GM12878 (cell line): ENCODE measurements at regions not wholly inside any gene's neighbourhood (a gene's known extent, or its start where the extent isn't known, plus 50 kb on each side); places are given as distances from the start of the nearest gene placed in this dataset.

Source experiments
- BMI1 ChIP-seq: fragments of 450-650 bp; IDR thresholded peaks from 2 replicates; pipeline ENCODE4 v1.6.1; 2016; ENCODE audit warnings: mild to moderate bottlenecking, moderate library complexity, borderline replicate concordance
- CHD2 ChIP-seq: IDR thresholded peaks from 2 replicates; pipeline ENCODE4 v1.6.1; 2011; ENCODE audit warnings: low read depth, low read length, improper control_type of control experiment, borderline replicate concordance
- ESRRA ChIP-seq: IDR thresholded peaks from 2 replicates; pipeline ENCODE4 v1.6.1; 2012; ENCODE audit warnings: mild to moderate bottlenecking, low read length, improper control_type of control experiment
- GABPA ChIP-seq: IDR thresholded peaks from 2 replicates; pipeline ENCODE4 v1.6.1; 2014; ENCODE audit warnings: antibody characterized with exemption, low read depth, mild to moderate bottlenecking, inconsistent platforms
- PRDM15 ChIP-seq: fragments of 450-650 bp; formaldehyde crosslinking; IDR thresholded peaks from 2 replicates; pipeline ENCODE4 v1.4.0; 2020; ENCODE audit warnings: mild to moderate bottlenecking, moderate library complexity
- SMC3 ChIP-seq: IDR thresholded peaks from 2 replicates; pipeline ENCODE4 v1.6.1; 2011; ENCODE audit warnings: low read length, improper control_type of control experiment, borderline replicate concordance
- ZBTB4 ChIP-seq: fragments of 450-650 bp; formaldehyde crosslinking; IDR thresholded peaks from 2 replicates; pipeline ENCODE4 v1.4.0; 2022; ENCODE audit warnings: mild to moderate bottlenecking, moderate library complexity

DNA sequence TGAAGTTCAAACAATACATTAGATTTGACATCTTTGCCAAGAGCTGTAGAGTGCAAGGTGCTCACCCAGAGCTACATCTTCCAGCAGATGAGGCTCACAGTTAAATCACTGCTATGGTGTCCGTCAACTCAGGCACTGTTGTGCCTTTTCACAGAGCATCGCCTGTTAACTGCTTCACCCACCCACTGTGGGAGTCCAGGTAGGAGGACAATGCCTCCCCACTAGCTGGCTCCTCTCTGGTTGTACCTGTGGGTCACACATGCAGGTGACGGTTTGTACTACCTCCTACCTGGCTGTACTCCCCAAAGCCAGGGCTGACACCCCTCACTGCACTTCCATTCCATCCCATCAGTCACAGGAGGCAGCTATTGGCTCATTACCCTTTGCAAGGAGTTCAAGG lies 84.6 kb upstream of the TOP3B start:
- no peak for TF ChIP-seq BMI1
- TF ChIP-seq SMC3 = no peak
- TF ChIP-seq PRDM15 (CRISPR knock-in tag) = no peak
- TF ChIP-seq GABPA = no peak
- TF ChIP-seq CHD2 = no peak
- TF ChIP-seq ZBTB4 (CRISPR knock-in tag) = no peak
- no peak for TF ChIP-seq ESRRA
